ENCODE measurements at regions not wholly inside any gene's neighbourhood (a gene's known extent, or its start where the extent isn't known, plus 50 kb on each side); places are given as distances from the start of the nearest gene placed in this dataset.

DNA sequence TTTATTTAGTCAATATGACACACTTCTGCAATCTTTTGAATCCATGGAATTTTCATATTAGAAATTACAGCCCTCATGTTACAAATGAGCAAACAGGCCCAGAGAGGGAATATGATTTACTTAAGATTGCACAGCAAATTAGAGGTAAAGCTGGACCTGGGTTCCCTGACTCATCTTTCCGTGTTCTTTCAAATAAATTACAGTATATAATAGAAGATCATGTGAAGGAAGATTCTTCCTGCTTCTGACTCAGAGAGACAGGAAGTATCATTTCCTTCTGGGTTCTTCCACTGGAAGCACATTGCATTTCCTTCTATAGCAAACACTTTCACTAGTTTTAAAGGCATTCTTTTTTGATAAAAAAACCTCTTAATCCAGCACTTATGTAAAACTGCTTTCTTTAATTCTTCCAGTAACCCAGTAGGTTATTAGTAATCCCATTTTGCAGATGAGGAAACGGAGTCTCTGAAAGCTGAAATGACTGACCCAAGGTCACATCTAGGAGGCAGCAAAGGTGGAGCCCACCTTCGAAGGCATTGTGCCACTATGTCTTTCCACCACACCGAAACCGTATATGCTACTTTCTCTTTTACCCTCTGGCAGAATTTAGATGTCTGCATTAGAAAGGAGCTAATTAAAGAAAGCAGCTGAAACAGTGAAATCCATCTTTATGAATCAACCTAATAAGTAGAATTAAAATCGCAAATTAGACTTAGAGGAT, 566.7 kb upstream of the KLF4 start:
- no peak overlapping the region for H3K23ac ChIP-seq (ENCODE audit: low read length in 2 of 2)
- H3K79me1 ChIP-seq (replicated peaks; ENCODE audit: low read length, poor library complexity, severe bottlenecking), result no peaks in the 10 kb centered on the region
- H2BK12ac ChIP-seq (ENCODE audit: low read length in 2 of 2), result peak overlapping the region in 1 of 2 experiments; percentile 52
- 49% methylated on average over 2 of the region's 6 CpGs for WGBS
- H2BK15ac ChIP-seq (ENCODE audit: low read depth, poor library complexity, severe bottlenecking), result peak overlapping the region; percentile 38
- no peak overlapping the region for H2AK5ac ChIP-seq (ENCODE audit: low read length, severe bottlenecking)
- peak overlapping the region; percentile 68 for H3K27ac ChIP-seq (ENCODE audit: low read length, poor library complexity, severe bottlenecking)
- no peak overlapping the region for H4K8ac ChIP-seq (ENCODE audit: low read length)
- H3K14ac ChIP-seq (ENCODE audit: low read length in 2 of 2), result no peak overlapping the region
- no peak overlapping the region for H3K4me3 ChIP-seq (ENCODE audit: insufficient read depth in 1 of 2, low read depth in 1 of 2, low read length in 2 of 2)
- no peaks in the 10 kb centered on the region for H3K9me3 ChIP-seq (ENCODE audit: control insufficient read depth, low read length)
- H3K27me3 ChIP-seq (ENCODE audit: control insufficient read depth in 1 of 2, insufficient read depth in 1 of 2, low read length in 2 of 2), result no peaks in the 10 kb centered on the region
- peak overlapping the region; percentile 75 to 87 for H3K18ac ChIP-seq (ENCODE audit: low read depth in 1 of 2, low read length in 2 of 2)
- peaks cover 3% of the 10 kb centered on the region for H3K4me1 ChIP-seq (ENCODE audit: control insufficient read depth, insufficient read depth, low read depth, low read length)
- H2AFZ ChIP-seq (ENCODE audit: low read depth, low read length), result no peak overlapping the region
- H2BK5ac ChIP-seq (ENCODE audit: low read depth, low read length, poor library complexity, severe bottlenecking), result no peak overlapping the region
- H3K4ac ChIP-seq (ENCODE audit: low read depth in 1 of 2, low read length in 2 of 2), result peak overlapping the region in 1 of 2 experiments; percentile 72
- no peaks in the 10 kb centered on the region for H3K36me3 ChIP-seq (ENCODE audit: control insufficient read depth in 1 of 2, insufficient read depth in 2 of 2, low read depth in 1 of 2, low read length in 2 of 2)
- peak; percentile 66 for DNase-seq
- no peak overlapping the region for H2BK120ac ChIP-seq (ENCODE audit: low read depth, low read length)
- H3K4me2 ChIP-seq (ENCODE audit: low read length, poor library complexity, severe bottlenecking), result no peak overlapping the region
- H3K9ac ChIP-seq (ENCODE audit: low read length), result peak overlapping the region; percentile 81
- H4K91ac ChIP-seq (ENCODE audit: low read length), result no peak overlapping the region

GRCh38 chr9:108054131-108054630, 564.6 kb upstream of the KLF4 start:
- no peak overlapping the region for H4K8ac ChIP-seq (ENCODE audit: low read length)
- no peak overlapping the region for H2AFZ ChIP-seq (ENCODE audit: low read depth, low read length)
- peak overlapping the region in 1 of 2 experiments; percentile 63 for H3K18ac ChIP-seq (ENCODE audit: low read depth in 1 of 2, low read length in 2 of 2)
- DNase-seq, result no peak
- peak overlapping the region in 1 of 2 experiments; percentile 9 for H3K4ac ChIP-seq (ENCODE audit: low read depth in 1 of 2, low read length in 2 of 2)
- H3K4me2 ChIP-seq (ENCODE audit: low read length, poor library complexity, severe bottlenecking), result no peak overlapping the region
- no peak overlapping the region for H2BK15ac ChIP-seq (ENCODE audit: low read depth, poor library complexity, severe bottlenecking)
- H2BK5ac ChIP-seq (ENCODE audit: low read depth, low read length, poor library complexity, severe bottlenecking), result no peak overlapping the region
- no peak overlapping the region for H2AK5ac ChIP-seq (ENCODE audit: low read length, severe bottlenecking)
- H2BK12ac ChIP-seq (ENCODE audit: low read length in 2 of 2), result peak overlapping the region in 1 of 2 experiments; percentile 38
- no peak overlapping the region for H4K91ac ChIP-seq (ENCODE audit: low read length)
- no peaks in the 10 kb centered on the region for H3K79me1 ChIP-seq (replicated peaks; ENCODE audit: low read length, poor library complexity, severe bottlenecking)
- no peaks in the 10 kb centered on the region for H3K27me3 ChIP-seq (ENCODE audit: control insufficient read depth in 1 of 2, insufficient read depth in 1 of 2, low read length in 2 of 2)
- H3K36me3 ChIP-seq (ENCODE audit: control insufficient read depth in 1 of 2, insufficient read depth in 2 of 2, low read depth in 1 of 2, low read length in 2 of 2), result no peaks in the 10 kb centered on the region
- H3K27ac ChIP-seq (ENCODE audit: low read length, poor library complexity, severe bottlenecking), result no peak overlapping the region
- peaks cover 5% of the 10 kb centered on the region for H3K4me1 ChIP-seq (ENCODE audit: control insufficient read depth, insufficient read depth, low read depth, low read length)
- no peak overlapping the region for H3K14ac ChIP-seq (ENCODE audit: low read length in 2 of 2)
- H3K4me3 ChIP-seq (ENCODE audit: insufficient read depth in 1 of 2, low read depth in 1 of 2, low read length in 2 of 2), result peak overlapping the region in 1 of 2 experiments; percentile 50
- no peaks in the 10 kb centered on the region for H3K9me3 ChIP-seq (ENCODE audit: control insufficient read depth, low read length)
- peak overlapping the region; percentile 79 for H3K9ac ChIP-seq (ENCODE audit: low read length)
- no peak overlapping the region for H2BK120ac ChIP-seq (ENCODE audit: low read depth, low read length)
- WGBS, result 93% methylated on average over 3 of the region's 3 CpGs
- H3K23ac ChIP-seq (ENCODE audit: low read length in 2 of 2), result no peak overlapping the region

DNA sequence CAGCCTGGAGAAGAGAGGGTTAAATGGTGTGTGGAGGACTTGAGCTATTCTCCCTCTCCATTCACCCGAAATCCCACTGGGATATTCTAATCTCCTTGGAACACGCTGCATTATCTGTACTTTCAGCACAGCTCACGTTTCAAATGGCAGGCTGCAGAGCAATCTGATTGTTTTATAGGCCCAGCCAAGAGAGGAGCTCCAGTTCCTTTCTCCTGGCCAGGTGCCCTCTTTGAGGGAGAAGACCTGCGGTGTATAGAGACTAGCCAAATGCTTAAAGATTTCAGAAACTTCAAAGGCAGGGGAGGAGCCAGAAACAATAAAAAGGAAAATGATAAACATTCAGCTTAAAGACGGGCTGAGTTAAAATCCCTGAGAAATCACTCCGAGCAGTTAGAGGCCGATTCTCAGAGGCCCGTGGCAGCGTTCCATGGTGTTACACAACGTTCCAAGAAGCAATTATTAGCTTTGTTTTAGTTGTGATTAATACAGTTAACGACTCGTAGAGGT, 564.0 kb upstream of the KLF4 start:
- no peak overlapping the region for H2BK120ac ChIP-seq (ENCODE audit: low read depth, low read length)
- H4K91ac ChIP-seq (ENCODE audit: low read length), result peak overlapping the region; percentile 54
- peak overlapping the region; percentile 39 for H2AK5ac ChIP-seq (ENCODE audit: low read length, severe bottlenecking)
- no peak overlapping the region for H2BK15ac ChIP-seq (ENCODE audit: low read depth, poor library complexity, severe bottlenecking)
- no peaks in the 10 kb centered on the region for H3K79me1 ChIP-seq (replicated peaks; ENCODE audit: low read length, poor library complexity, severe bottlenecking)
- H3K4me2 ChIP-seq (ENCODE audit: low read length, poor library complexity, severe bottlenecking), result no peak overlapping the region
- peak; percentile 43 for DNase-seq
- no peak overlapping the region for H3K27ac ChIP-seq (ENCODE audit: low read length, poor library complexity, severe bottlenecking)
- 62% methylated on average over 12 of the region's 12 CpGs for WGBS
- no peak overlapping the region for H2BK5ac ChIP-seq (ENCODE audit: low read depth, low read length, poor library complexity, severe bottlenecking)
- peak overlapping the region; percentile 32 to 38 for H2BK12ac ChIP-seq (ENCODE audit: low read length in 2 of 2)
- no peaks in the 10 kb centered on the region for H3K27me3 ChIP-seq (ENCODE audit: control insufficient read depth in 1 of 2, insufficient read depth in 1 of 2, low read length in 2 of 2)
- H3K18ac ChIP-seq (ENCODE audit: low read depth in 1 of 2, low read length in 2 of 2), result peak overlapping the region in 1 of 2 experiments; percentile 63
- no peak overlapping the region for H2AFZ ChIP-seq (ENCODE audit: low read depth, low read length)
- H3K9ac ChIP-seq (ENCODE audit: low read length), result peak overlapping the region; percentile 79
- H3K4me1 ChIP-seq (ENCODE audit: control insufficient read depth, insufficient read depth, low read depth, low read length), result peaks cover 5% of the 10 kb centered on the region
- no peaks in the 10 kb centered on the region for H3K36me3 ChIP-seq (ENCODE audit: control insufficient read depth in 1 of 2, insufficient read depth in 2 of 2, low read depth in 1 of 2, low read length in 2 of 2)
- peak overlapping the region in 1 of 2 experiments; percentile 50 for H3K4me3 ChIP-seq (ENCODE audit: insufficient read depth in 1 of 2, low read depth in 1 of 2, low read length in 2 of 2)
- H4K8ac ChIP-seq (ENCODE audit: low read length), result peak overlapping the region; percentile 81
- no peak overlapping the region for H3K23ac ChIP-seq (ENCODE audit: low read length in 2 of 2)
- no peak overlapping the region for H3K14ac ChIP-seq (ENCODE audit: low read length in 2 of 2)
- H3K9me3 ChIP-seq (ENCODE audit: control insufficient read depth, low read length), result no peaks in the 10 kb centered on the region
- peak overlapping the region in 1 of 2 experiments; percentile 4 for H3K4ac ChIP-seq (ENCODE audit: low read depth in 1 of 2, low read length in 2 of 2)

DNA sequence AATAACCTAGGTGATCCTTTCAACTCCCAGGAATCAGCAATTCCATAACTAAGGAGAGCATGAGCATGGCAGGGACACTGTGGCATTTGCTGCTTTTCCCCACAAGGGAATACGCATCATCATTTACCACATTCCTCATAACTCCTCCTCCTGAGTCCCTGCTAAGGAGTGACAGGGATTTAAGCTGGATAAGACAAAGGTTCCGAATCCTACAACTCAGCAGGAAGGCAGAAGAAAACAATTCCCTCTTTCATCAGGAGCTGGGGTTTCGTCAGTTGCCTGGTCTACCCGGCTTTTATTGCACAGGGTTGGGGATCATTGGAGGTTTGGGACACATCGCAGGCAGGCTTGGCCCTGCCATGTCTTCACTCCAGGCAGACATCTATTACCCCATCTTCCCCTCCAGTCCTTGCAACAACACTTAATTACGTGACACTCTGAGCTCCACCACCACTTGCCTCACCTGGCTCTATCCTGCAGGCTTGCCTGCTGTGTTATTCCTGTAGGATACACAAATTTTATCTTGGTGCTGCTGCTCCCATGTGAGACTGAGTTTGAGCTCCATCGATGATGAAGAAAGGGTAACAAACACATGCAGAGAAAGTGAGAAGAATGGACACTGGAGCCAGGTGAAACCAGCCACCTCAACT, 563.0 kb upstream of the KLF4 start:
- Histone ChIP-seq H2BK15ac (ENCODE audit: low read depth, poor library complexity, severe bottlenecking) (no peak overlapping the region), H3K18ac (ENCODE audit: low read depth in 1 of 2, low read length in 2 of 2) (peak overlapping the region in 1 of 2 experiments; percentile 67), H2BK5ac (ENCODE audit: low read depth, low read length, poor library complexity, severe bottlenecking) (no peak overlapping the region), H3K14ac (ENCODE audit: low read length in 2 of 2) (peak overlapping the region in 1 of 2 experiments; percentile 11), H3K23ac (ENCODE audit: low read length in 2 of 2) (no peak overlapping the region), H3K79me1 (replicated peaks; ENCODE audit: low read length, poor library complexity, severe bottlenecking) (no peaks in the 10 kb centered on the region), H3K27me3 (ENCODE audit: control insufficient read depth in 1 of 2, insufficient read depth in 1 of 2, low read length in 2 of 2) (no peaks in the 10 kb centered on the region), H3K27ac (ENCODE audit: low read length, poor library complexity, severe bottlenecking) (no peak overlapping the region), H3K4ac (ENCODE audit: low read depth in 1 of 2, low read length in 2 of 2) (no peak overlapping the region), H2AK5ac (ENCODE audit: low read length, severe bottlenecking) (peak overlapping the region; percentile 43), H3K9me3 (ENCODE audit: control insufficient read depth, low read length) (no peaks in the 10 kb centered on the region), H3K4me3 (ENCODE audit: insufficient read depth in 1 of 2, low read depth in 1 of 2, low read length in 2 of 2) (no peak overlapping the region), H3K9ac (ENCODE audit: low read length) (no peak overlapping the region), H4K91ac (ENCODE audit: low read length) (peak overlapping the region; percentile 8), H2BK12ac (ENCODE audit: low read length in 2 of 2) (peak overlapping the region in 1 of 2 experiments; percentile 37), H3K4me2 (ENCODE audit: low read length, poor library complexity, severe bottlenecking) (no peak overlapping the region), H4K8ac (ENCODE audit: low read length) (peak overlapping the region; percentile 27), H2BK120ac (ENCODE audit: low read depth, low read length) (no peak overlapping the region), H3K4me1 (ENCODE audit: control insufficient read depth, insufficient read depth, low read depth, low read length) (peaks cover 5% of the 10 kb centered on the region), H2AFZ (ENCODE audit: low read depth, low read length) (no peak overlapping the region), H3K36me3 (ENCODE audit: control insufficient read depth in 1 of 2, insufficient read depth in 2 of 2, low read depth in 1 of 2, low read length in 2 of 2) (no peaks in the 10 kb centered on the region)
- 85% methylated on average over 7 of the region's 7 CpGs for WGBS
- DNase-seq, result no peak
